GM23338 (cell line): ENCODE measurements at regions not wholly inside any gene's neighbourhood (a gene's known extent, or its start where the extent isn't known, plus 50 kb on each side); places are given as distances from the start of the nearest gene placed in this dataset.

Experiments used
- ATAC-seq: fragments of 200-7000 bp; cut with Tn5 transposase; 3 replicates; pipeline ENCODE4 v1.9.1; 2020
- DNase-seq: peaks from one replicate; pipeline ENCODE4 v3.0.0-alpha.2; 2015; ENCODE audit warnings: low spot score
- H2AFZ ChIP-seq: fragments of 200-600 bp; sonication (generic); 2 replicates; pipeline ENCODE4 v1.8.0; 2016; ENCODE audit warnings: antibody characterized with exemption, mild to moderate bottlenecking, moderate library complexity
- H3F3A ChIP-seq: fragments of 200-600 bp; sonication (generic); replicated peaks from 2 replicates; pipeline ENCODE4 v1.8.0; 2017; ENCODE audit warnings: antibody characterized with exemption, mixed run types, low read depth
- H3K27ac ChIP-seq: fragments of 200-600 bp; sonication (generic); 2 replicates; pipeline ENCODE4 v1.6.1; 2016; ENCODE audit warnings: low read depth
- H3K27me3 ChIP-seq: fragments of 200-600 bp; sonication (generic); 2 replicates; pipeline ENCODE4 v1.8.0; 2016; ENCODE audit warnings: mild to moderate bottlenecking, mixed run types, moderate library complexity; ENCODE audit not compliant: insufficient read depth
- H3K36me3 ChIP-seq: fragments of 200-600 bp; sonication (generic); 2 replicates; pipeline ENCODE4 v1.8.0; 2016; ENCODE audit warnings: mild to moderate bottlenecking; ENCODE audit not compliant: insufficient read depth
- H3K4me1 ChIP-seq: fragments of 200-600 bp; sonication (generic); 2 replicates; pipeline ENCODE4 v1.8.0; 2016; ENCODE audit warnings: mild to moderate bottlenecking, moderate library complexity; ENCODE audit not compliant: insufficient read depth
- H3K4me2 ChIP-seq: fragments of 200-600 bp; sonication (generic); 2 replicates; pipeline ENCODE4 v1.7.1; 2017; ENCODE audit warnings: mixed run types
- H3K4me3 ChIP-seq: fragments of 200-600 bp; sonication (generic); 2 replicates; pipeline ENCODE4 v1.6.1; 2016; ENCODE audit warnings: mixed run types
- H3K79me2 ChIP-seq: fragments of 200-600 bp; sonication (generic); replicated peaks from 2 replicates; pipeline ENCODE4 v1.8.0; 2017; ENCODE audit warnings: mild to moderate bottlenecking; ENCODE audit not compliant: insufficient read depth
- H3K9me2 ChIP-seq: fragments of 200-600 bp; sonication (generic); 2 replicates; pipeline ENCODE4 v1.8.0; 2017; ENCODE audit not compliant: insufficient read depth
- H4K20me1 ChIP-seq: fragments of 200-600 bp; sonication (generic); replicated peaks from 2 replicates; pipeline ENCODE4 v1.8.0; 2017; ENCODE audit warnings: mild to moderate bottlenecking; ENCODE audit not compliant: insufficient read depth
- H3K27ac Mint-ChIP-seq: 2 replicates; pipeline ENCODE4 v1.8.0; 2020; ENCODE audit warnings: inconsistent platforms, mild to moderate bottlenecking, moderate library complexity, mixed read lengths
- H3K27me3 Mint-ChIP-seq: 3 replicates; pipeline ENCODE4 v1.8.0; 2022; ENCODE audit warnings: low read depth, mild to moderate bottlenecking, moderate library complexity, mixed read lengths, inconsistent platforms; ENCODE audit not compliant: insufficient read depth, poor library complexity
- H3K36me3 Mint-ChIP-seq: 3 replicates; pipeline ENCODE4 v1.8.0; 2021; ENCODE audit warnings: low read depth, mild to moderate bottlenecking, inconsistent platforms, moderate library complexity, mixed read lengths
- H3K4me1 Mint-ChIP-seq: 3 replicates; pipeline ENCODE4 v1.8.0; 2020; ENCODE audit warnings: mild to moderate bottlenecking, inconsistent platforms, mixed read lengths
- H3K4me3 Mint-ChIP-seq: 3 replicates; pipeline ENCODE4 v1.8.0; 2021; ENCODE audit warnings: moderate library complexity, mild to moderate bottlenecking, inconsistent platforms, mixed read lengths
- H3K9me3 Mint-ChIP-seq: 3 replicates; pipeline ENCODE4 v1.8.0; 2020; ENCODE audit warnings: moderate library complexity, mild to moderate bottlenecking, inconsistent platforms, mixed read lengths
- CREB1 ChIP-seq: fragments of 250-450 bp; sonication (Bioruptor Pico); IDR thresholded peaks from 2 replicates; pipeline ENCODE4 v1.5.0; 2020; ENCODE audit warnings: low read depth, mild to moderate bottlenecking, moderate library complexity
- ETS1 ChIP-seq: IDR thresholded peaks from 2 replicates; pipeline ENCODE4 v1.6.1; 2016; ENCODE audit warnings: antibody characterized with exemption
- EZH2 ChIP-seq: fragments of 200-600 bp; sonication (generic); IDR thresholded peaks from one replicate; pipeline ENCODE4 v1.8.0; 2017; ENCODE audit warnings: antibody characterized with exemption, mild to moderate bottlenecking, low read depth; ENCODE audit not compliant: unreplicated experiment
- EZH2phosphoT487 ChIP-seq: fragments of 200-600 bp; sonication (generic); IDR thresholded peaks from one replicate; pipeline ENCODE4 v1.8.1; 2018; ENCODE audit warnings: antibody characterized with exemption; ENCODE audit not compliant: unreplicated experiment
- JUNB ChIP-seq: IDR thresholded peaks from one replicate; pipeline ENCODE4 v1.6.1; 2016; ENCODE audit warnings: antibody characterized with exemption; ENCODE audit not compliant: unreplicated experiment
- POLR2AphosphoS5 ChIP-seq: IDR thresholded peaks from 2 replicates; pipeline ENCODE4 v1.6.1; 2016; ENCODE audit warnings: antibody characterized with exemption, low read depth
- ZNF331 ChIP-seq: fragments of 250-450 bp; sonication (Bioruptor Pico); IDR thresholded peaks from 2 replicates; pipeline ENCODE4 v1.5.0; 2020; ENCODE audit warnings: low read depth, mild to moderate bottlenecking, moderate library complexity
- ZNF462 ChIP-seq: fragments of 250-450 bp; sonication (Bioruptor Pico); IDR thresholded peaks from 2 replicates; pipeline ENCODE4 v1.5.0; 2020; ENCODE audit warnings: mild to moderate bottlenecking, moderate library complexity

- TF ChIP-seq ZNF462 (CRISPR knock-in tag) (no peak), EZH2 (no peak)
Measured at GRCh38 chr1:30479575-30479974, 243.8 kb downstream of the MATN1 start (continued).

- Mint-ChIP-seq H3K4me3 (no peak overlapping the region), H3K36me3 (peaks cover 22% of the 10 kb centered on the region), H3K27ac (no peak overlapping the region), H3K4me1 (no peaks in the 10 kb centered on the region; the same call in 2 of the 3 replicates), H3K27me3 (peaks cover 9% of the 10 kb centered on the region), H3K9me3 (peaks cover 53% of the 10 kb centered on the region)
- Histone ChIP-seq H3K9me2 (no peaks in the 10 kb centered on the region), H3K4me3 (no peak overlapping the region), H3F3A (no peaks in the 10 kb centered on the region), H3K27ac (no peak overlapping the region), H3K4me1 (no peaks in the 10 kb centered on the region), H3K27me3 (no peaks in the 10 kb centered on the region), H4K20me1 (no peaks in the 10 kb centered on the region), H3K4me2 (no peak overlapping the region), H2AFZ (no peak overlapping the region), H3K79me2 (no peaks in the 10 kb centered on the region), H3K36me3 (no peaks in the 10 kb centered on the region)
- no peak for ATAC-seq
- no peak for DNase-seq
- no peak for TF ChIP-seq ZNF331 (CRISPR knock-in tag)
- no peak for TF ChIP-seq EZH2phosphoT487
- no peak for TF ChIP-seq JUNB
- TF ChIP-seq POLR2AphosphoS5 = no peak
- no peak for TF ChIP-seq CREB1 (CRISPR knock-in tag)
- no peak for TF ChIP-seq ETS1
- TF ChIP-seq ZNF462 (CRISPR knock-in tag) = no peak
Measured at GRCh38 chr1:30478799-30479563, 244.4 kb downstream of the MATN1 start.
